Breast epithelium (tissue), 3 donors: ENCODE measurements at regions not wholly inside any gene's neighbourhood (a gene's known extent, or its start where the extent isn't known, plus 50 kb on each side); places are given as distances from the start of the nearest gene placed in this dataset.

Experiments used
- CTCF ChIP-seq, 3 donors: fragments of 450-650 bp; IDR thresholded peaks; one replicate each; pipeline ENCODE4 v1.5.1; 2016 to 2017; ENCODE audit warnings: antibody characterized with exemption in 3 of 3, mild to moderate bottlenecking in 3 of 3, moderate library complexity in 3 of 3
- POLR2A ChIP-seq: fragments of 450-650 bp; IDR thresholded peaks from one replicate; pipeline ENCODE4 v1.6.1; 2016; ENCODE audit warnings: antibody characterized with exemption, mild to moderate bottlenecking, moderate library complexity

- TF ChIP-seq POLR2A (no peak), CTCF (IDR thresholded peaks at IDR 0.05) (no peak)
Measured at GRCh38 chr6:100132005-100132404, 138.0 kb upstream of the MCHR2 start.
